Heart right ventricle (tissue), 16 donors: ENCODE measurements at regions not wholly inside any gene's neighbourhood (a gene's known extent, or its start where the extent isn't known, plus 50 kb on each side); places are given as distances from the start of the nearest gene placed in this dataset.

Experiments
- ATAC-seq, 8 donors: fragments of 200-7000 bp; cut with Tn5 transposase; one replicate each; pipeline ENCODE4 v1.9.1; 2020; ENCODE audit warnings: mild to moderate bottlenecking in 8 of 8, moderate library complexity in 8 of 8, moderate number of reproducible peaks in 1 of 8
- DNase-seq, 2 donors: peaks; one replicate each; pipeline ENCODE4 v3.0.0-alpha.2; 2020
- H3K27ac ChIP-seq, 10 donors: fragments of 200-600 bp; sonication (generic) in 2 of 10; one replicate each; pipeline versions ENCODE4 v1.5.0 to v1.8.0; 2020 to 2022; ENCODE audit warnings: mild to moderate bottlenecking in 3 of 10
- H3K27me3 ChIP-seq, 7 donors: fragments of 200-600 bp; one replicate each; pipeline ENCODE4 v1.8.0; 2021 to 2022; ENCODE audit warnings: mild to moderate bottlenecking in 2 of 7
- H3K36me3 ChIP-seq, 9 donors: fragments of 200-600 bp; sonication (generic) in 1 of 9; one replicate each; pipeline versions ENCODE4 v1.5.0 to v1.8.0; 2020 to 2022; ENCODE audit warnings: mild to moderate bottlenecking in 2 of 9
- H3K4me1 ChIP-seq, 9 donors: fragments of 200-600 bp; sonication (generic) in 1 of 9; one replicate each; pipeline versions ENCODE4 v1.5.0 to v1.8.0; 2020 to 2022; ENCODE audit warnings: mild to moderate bottlenecking in 4 of 9
- H3K4me3 ChIP-seq, 10 donors: fragments of 200-600 bp; sonication (generic) in 2 of 10; one replicate each; pipeline versions ENCODE4 v1.5.0 to v1.8.0; 2020 to 2022; ENCODE audit warnings: mild to moderate bottlenecking in 7 of 10, moderate library complexity in 2 of 10
- H3K9me3 ChIP-seq, 11 donors: fragments of 200-600 bp in 10 of 11; sonication (generic) in 2 of 11; one replicate each; pipeline versions ENCODE4 v1.5.0 to v1.8.0; 2013 to 2022; ENCODE audit warnings: mild to moderate bottlenecking in 2 of 11, control low read depth in 1 of 11, moderate library complexity in 1 of 11
- WGBS, 2 donors: extraction: QIAGEN DNeasy Blood & Tissue Kit; methylation state at CpG; one replicate each; pipeline ENCODE4 v1.1.7; 2013; ENCODE audit warnings: inconsistent platforms in 1 of 2; 5-methylcytosine and 5-hydroxymethylcytosine counted together
- intact Hi-C, 10 donors: fragments of 100-400 bp; cut with DNase I; formaldehyde crosslinking; loops; one replicate each; pipeline versions ENCODE4 v1.11.1 to v1.14.2; 2022
- TF ChIP-seq, protein P1 (sequence below), 9 donors: fragments of 200-600 bp; sonication (generic) in 2 of 9; IDR thresholded peaks; one replicate each; pipeline versions ENCODE4 v1.5.0 to v1.8.0; 2021 to 2022; ENCODE audit warnings: antibody characterized with exemption in 9 of 9, mild to moderate bottlenecking in 5 of 9, moderate library complexity in 1 of 9
- donor health status: Arrhythmogenic right ventricular cardiomyopathy.
- donor health status: ischemic (EF 13 %, LVEDD 7.1; RV severe dilation, severe dysfunction).
- donor health status: healthy with polysubstance abuse.
- donor health status: DM: no; HTN: yes; CAD: no.
- donor health status: DM: no; HTN: no; CAD: no.
- donor health status: ischemic (EF 25% LVEDD 6.9; RV normal size, moderate dysfunction).
- donor health status: ischemic (EF 25% LVEDD 5.7; RV mildly dilated, moderate dysfunction).
- donor health status: healthy.
- donor health status: DM: yes; HTN: yes; CAD: no.
- donor health status: Ischemic cardiomyopathy.
- donor health status: ischemic (EF 35%, LVEDD 5.7; RV mildly dilated, moderate dysfunction).
- donor health status: nonischemic (EF 11% LVEDD 7.7; RV severe dilation, severe dysfunction).
- donor health status: DM: yes; HTN: yes; CAD: no.
- donor health status: PGD.
- donor health status: ischemic (EF 29% LVEDD 5.4; RV normal size, mild dysfunction).
- donor health status: nonischemic (EF 23%, LVEDD 6.1; RV moderate dilation, normal function).

DNA sequence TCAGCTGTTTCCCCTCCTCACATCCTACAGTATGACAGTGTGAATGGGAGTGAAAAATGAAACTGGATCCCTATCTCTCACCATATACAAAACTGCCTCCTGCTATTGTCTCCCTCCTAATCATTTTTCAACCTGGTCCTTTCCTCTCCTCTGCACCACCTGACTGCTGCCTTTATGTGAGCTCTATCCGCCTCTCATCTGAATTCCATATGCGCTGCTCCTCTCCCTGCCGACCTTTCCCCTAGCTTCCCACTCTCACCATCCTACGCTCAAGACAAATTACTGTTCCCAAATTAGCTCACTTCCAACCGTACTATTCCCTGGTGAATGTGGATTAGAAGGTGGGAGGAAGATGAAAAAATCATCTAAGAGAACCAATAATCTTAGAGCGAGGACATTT is 148.4 kb upstream of the FBXL4 start:
- no peak overlapping the region for H3K27ac ChIP-seq
- no peaks in the 10 kb centered on the region for H3K36me3 ChIP-seq
- intact Hi-C loops: no loop called here
- no peak overlapping the region for H3K4me3 ChIP-seq
- H3K27me3 ChIP-seq: peaks cover 0 to 21% (median 5%) of the 10 kb centered on the region in 7 donors
- H3K4me1 ChIP-seq: no peaks in the 10 kb centered on the region
- DNase-seq (no peak), ATAC-seq (no peak)
- no peaks in the 10 kb centered on the region for H3K9me3 ChIP-seq
- 66 to 69% methylated on average over 6 of the region's 6 CpGs for WGBS, 2 donors
- TF ChIP-seq, protein P1, sequence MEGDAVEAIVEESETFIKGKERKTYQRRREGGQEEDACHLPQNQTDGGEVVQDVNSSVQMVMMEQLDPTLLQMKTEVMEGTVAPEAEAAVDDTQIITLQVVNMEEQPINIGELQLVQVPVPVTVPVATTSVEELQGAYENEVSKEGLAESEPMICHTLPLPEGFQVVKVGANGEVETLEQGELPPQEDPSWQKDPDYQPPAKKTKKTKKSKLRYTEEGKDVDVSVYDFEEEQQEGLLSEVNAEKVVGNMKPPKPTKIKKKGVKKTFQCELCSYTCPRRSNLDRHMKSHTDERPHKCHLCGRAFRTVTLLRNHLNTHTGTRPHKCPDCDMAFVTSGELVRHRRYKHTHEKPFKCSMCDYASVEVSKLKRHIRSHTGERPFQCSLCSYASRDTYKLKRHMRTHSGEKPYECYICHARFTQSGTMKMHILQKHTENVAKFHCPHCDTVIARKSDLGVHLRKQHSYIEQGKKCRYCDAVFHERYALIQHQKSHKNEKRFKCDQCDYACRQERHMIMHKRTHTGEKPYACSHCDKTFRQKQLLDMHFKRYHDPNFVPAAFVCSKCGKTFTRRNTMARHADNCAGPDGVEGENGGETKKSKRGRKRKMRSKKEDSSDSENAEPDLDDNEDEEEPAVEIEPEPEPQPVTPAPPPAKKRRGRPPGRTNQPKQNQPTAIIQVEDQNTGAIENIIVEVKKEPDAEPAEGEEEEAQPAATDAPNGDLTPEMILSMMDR (IDR thresholded peaks at IDR 0.05): no peak

DNA sequence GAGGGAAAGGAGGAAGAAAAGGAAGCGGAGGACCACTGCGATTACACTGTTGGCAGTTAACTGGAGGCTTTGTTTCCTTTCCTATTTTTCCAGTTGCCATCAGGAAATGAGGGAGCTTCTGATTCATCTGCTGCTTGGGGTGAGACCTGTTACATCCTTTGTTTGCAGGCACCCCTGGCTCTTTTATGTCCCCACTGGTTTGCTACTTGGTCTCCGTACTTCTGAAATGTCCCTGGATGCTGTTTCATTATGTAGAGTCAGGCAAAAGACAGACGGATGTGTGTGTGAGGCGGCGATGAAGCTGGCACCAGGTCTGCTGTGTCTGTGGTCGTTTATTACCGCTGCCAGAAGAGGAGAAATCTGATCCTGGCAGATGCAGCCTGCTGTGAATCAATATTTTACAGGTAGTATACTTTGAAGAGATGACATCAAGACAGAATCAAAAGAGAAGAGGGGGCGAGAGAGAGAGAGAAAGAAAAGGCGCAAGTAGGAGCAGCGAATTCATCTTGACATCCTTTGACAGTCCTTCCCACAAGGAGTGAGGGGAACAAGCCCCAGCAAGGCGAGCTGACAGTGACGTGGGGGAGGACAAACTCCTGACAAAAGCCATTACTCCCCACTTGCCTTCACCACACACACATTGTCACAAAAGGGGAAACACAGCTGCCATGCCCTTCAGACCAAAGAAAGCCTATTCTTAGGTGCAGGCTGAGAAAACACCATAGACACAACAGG is 145.9 kb upstream of the FBXL4 start:
- DNase-seq: no peak
- H3K27me3 ChIP-seq: peaks cover 0 to 21% (median 5%) of the 10 kb centered on the region in 7 donors
- TF ChIP-seq, protein P1 (IDR thresholded peaks at IDR 0.05): no peak
- ATAC-seq: no peak
- H3K4me3 ChIP-seq: no peak overlapping the region
- H3K4me1 ChIP-seq: no peaks in the 10 kb centered on the region
- 61 to 65% methylated on average over 13 of the region's 13 CpGs for WGBS, 2 donors
- H3K9me3 ChIP-seq: no peaks in the 10 kb centered on the region
- no peaks in the 10 kb centered on the region for H3K36me3 ChIP-seq
- H3K27ac ChIP-seq: no peak overlapping the region
- intact Hi-C loops: no loop called here

- intact Hi-C loops: no loop called here
- H3K4me3 ChIP-seq: no peak overlapping the region
- no peaks in the 10 kb centered on the region for H3K4me1 ChIP-seq
- ATAC-seq (no peak), DNase-seq (no peak)
- H3K9me3 ChIP-seq: no peaks in the 10 kb centered on the region
- no peak overlapping the region for H3K27ac ChIP-seq
- TF ChIP-seq, protein P1 (IDR thresholded peaks at IDR 0.05): no peak
- no peaks in the 10 kb centered on the region for H3K36me3 ChIP-seq
- WGBS, 2 donors: 76% methylated on average over 7 of the region's 7 CpGs
- H3K27me3 ChIP-seq: peaks cover 0 to 21% (median 5%) of the 10 kb centered on the region in 7 donors
Observed at GRCh38 chr6:99092461-99092860, 144.7 kb upstream of the FBXL4 start.

GRCh38 chr6:99091985-99092384 is 144.2 kb upstream of the FBXL4 start:
- TF ChIP-seq, protein P1 (IDR thresholded peaks at IDR 0.05): no peak
- Histone ChIP-seq H3K27me3 (peaks cover 0 to 21% (median 5%) of the 10 kb centered on the region in 7 donors), H3K4me1 (no peaks in the 10 kb centered on the region), H3K9me3 (no peaks in the 10 kb centered on the region), H3K4me3 (no peak overlapping the region), H3K27ac (no peak overlapping the region), H3K36me3 (no peaks in the 10 kb centered on the region)
- DNase-seq (no peak), ATAC-seq (no peak)
- intact Hi-C loops: no loop called here
- 81 to 89% methylated on average over 5 of the region's 5 CpGs for WGBS, 2 donors
